Transverse colon (tissue), 4 donors: ENCODE measurements at regions not wholly inside any gene's neighbourhood (a gene's known extent, or its start where the extent isn't known, plus 50 kb on each side); places are given as distances from the start of the nearest gene placed in this dataset.

Source experiments
- CTCF ChIP-seq, 5 experiments: fragments of 200-600 bp in 3 of 5; fragments of 450-650 bp in 2 of 5; sonication (generic) in 3 of 5; IDR thresholded peaks; 1 replicate in 2 of 5; 2 replicates in 3 of 5; pipeline ENCODE4 v1.5.1; 2016 to 2017; ENCODE audit warnings: antibody characterized with exemption in 5 of 5, inconsistent platforms in 3 of 5, mild to moderate bottlenecking in 2 of 5, moderate library complexity in 1 of 5
- POLR2AphosphoS5 ChIP-seq, 3 donors: sonication (generic); formaldehyde crosslinking; IDR thresholded peaks; one replicate each; pipeline ENCODE4 v1.6.1; 2016; ENCODE audit warnings: antibody characterized with exemption in 3 of 3

GRCh38 chr3:124277144-124277890 lies 285.4 kb upstream of the ROPN1 start:
- TF ChIP-seq CTCF (IDR thresholded peaks at IDR 0.05) (peak in 1 of 5 experiments; percentile 8), POLR2AphosphoS5 (IDR thresholded peaks at IDR 0.05) (no peak)
